Sigmoid colon (tissue), 3 donors: ENCODE measurements at regions not wholly inside any gene's neighbourhood (a gene's known extent, or its start where the extent isn't known, plus 50 kb on each side); places are given as distances from the start of the nearest gene placed in this dataset.

Experiments used
- CTCF ChIP-seq, 4 experiments: fragments of 450-650 bp in 3 of 4; fragments of 200-600 bp in 1 of 4; IDR thresholded peaks; one replicate each; pipeline ENCODE4 v1.5.1; 2016 to 2019; ENCODE audit warnings: antibody characterized with exemption in 4 of 4, mild to moderate bottlenecking in 3 of 4, moderate library complexity in 2 of 4
- POLR2A ChIP-seq, 2 donors: fragments of 450-650 bp; IDR thresholded peaks; one replicate each; pipeline ENCODE4 v1.6.1; 2016; ENCODE audit warnings: antibody characterized with exemption in 2 of 2, mild to moderate bottlenecking in 2 of 2, moderate library complexity in 2 of 2

- TF ChIP-seq CTCF (IDR thresholded peaks at IDR 0.05) (no peak), POLR2A (IDR thresholded peaks at IDR 0.05) (no peak)
Observed at GRCh38 chr5:142486020-142486419, 161.2 kb upstream of the SPRY4 start.
